Peyer's patch (tissue), 4 donors: ENCODE measurements at regions not wholly inside any gene's neighbourhood (a gene's known extent, or its start where the extent isn't known, plus 50 kb on each side); places are given as distances from the start of the nearest gene placed in this dataset.

ENCODE experiments used
- DNase-seq, 3 donors: peaks; one replicate each; pipeline ENCODE4 v3.0.0-alpha.2; 2017 to 2019
- H3K27ac ChIP-seq, 4 donors: fragments of 200-600 bp; sonication (generic); one replicate each; pipeline ENCODE4 v1.5.1; 2016 to 2019
- H3K27me3 ChIP-seq, 2 donors: fragments of 200-600 bp; sonication (generic); one replicate each; pipeline ENCODE4 v1.5.1; 2019
- H3K36me3 ChIP-seq, 3 donors: fragments of 200-600 bp; sonication (generic); one replicate each; pipeline ENCODE4 v1.5.1; 2016 to 2019
- H3K4me1 ChIP-seq, 4 donors: fragments of 200-600 bp; sonication (generic); one replicate each; pipeline ENCODE4 v1.5.1; 2016 to 2019
- H3K4me3 ChIP-seq, 4 donors: fragments of 200-600 bp; sonication (generic); 1 replicate in 3 of 4; 2 replicates in 1 of 4; pipeline ENCODE4 v1.5.1; 2016 to 2019; ENCODE audit warnings: mild to moderate bottlenecking in 1 of 4
- H3K9me3 ChIP-seq, 4 donors: fragments of 200-600 bp; sonication (generic); one replicate each; pipeline ENCODE4 v1.5.1; 2016 to 2019; ENCODE audit warnings: mild to moderate bottlenecking in 1 of 4
- POLR2A ChIP-seq, 2 donors: fragments of 450-650 bp; IDR thresholded peaks; one replicate each; pipeline ENCODE4 v1.5.1; 2017; ENCODE audit warnings: antibody characterized with exemption in 2 of 2, mild to moderate bottlenecking in 2 of 2, moderate library complexity in 2 of 2
- TF ChIP-seq, protein P1 (sequence below), 6 experiments: fragments of 450-650 bp in 4 of 6; fragments of 200-600 bp in 2 of 6; sonication (generic) in 1 of 6; IDR thresholded peaks; one replicate each; pipeline ENCODE4 v1.5.1; 2017 to 2019; ENCODE audit warnings: antibody characterized with exemption in 6 of 6, mild to moderate bottlenecking in 3 of 6, moderate library complexity in 1 of 6

- DNase-seq, result no peak
- Histone ChIP-seq H3K4me3 (no peak overlapping the region), H3K36me3 (no peaks in the 10 kb centered on the region), H3K9me3 (no peaks in the 10 kb centered on the region), H3K27me3 (no peaks in the 10 kb centered on the region), H3K4me1 (no peaks in the 10 kb centered on the region), H3K27ac (no peak overlapping the region)
- TF ChIP-seq, protein P1, sequence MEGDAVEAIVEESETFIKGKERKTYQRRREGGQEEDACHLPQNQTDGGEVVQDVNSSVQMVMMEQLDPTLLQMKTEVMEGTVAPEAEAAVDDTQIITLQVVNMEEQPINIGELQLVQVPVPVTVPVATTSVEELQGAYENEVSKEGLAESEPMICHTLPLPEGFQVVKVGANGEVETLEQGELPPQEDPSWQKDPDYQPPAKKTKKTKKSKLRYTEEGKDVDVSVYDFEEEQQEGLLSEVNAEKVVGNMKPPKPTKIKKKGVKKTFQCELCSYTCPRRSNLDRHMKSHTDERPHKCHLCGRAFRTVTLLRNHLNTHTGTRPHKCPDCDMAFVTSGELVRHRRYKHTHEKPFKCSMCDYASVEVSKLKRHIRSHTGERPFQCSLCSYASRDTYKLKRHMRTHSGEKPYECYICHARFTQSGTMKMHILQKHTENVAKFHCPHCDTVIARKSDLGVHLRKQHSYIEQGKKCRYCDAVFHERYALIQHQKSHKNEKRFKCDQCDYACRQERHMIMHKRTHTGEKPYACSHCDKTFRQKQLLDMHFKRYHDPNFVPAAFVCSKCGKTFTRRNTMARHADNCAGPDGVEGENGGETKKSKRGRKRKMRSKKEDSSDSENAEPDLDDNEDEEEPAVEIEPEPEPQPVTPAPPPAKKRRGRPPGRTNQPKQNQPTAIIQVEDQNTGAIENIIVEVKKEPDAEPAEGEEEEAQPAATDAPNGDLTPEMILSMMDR (IDR thresholded peaks at IDR 0.05), result no peak
- TF ChIP-seq POLR2A (IDR thresholded peaks at IDR 0.05), result no peak
Measured at GRCh38 chr4:173837517-173837916, 307.5 kb upstream of the HAND2 start.

GRCh38 chr4:173835903-173836302, 305.9 kb upstream of the HAND2 start:
- Histone ChIP-seq H3K9me3 (no peaks in the 10 kb centered on the region), H3K27me3 (no peaks in the 10 kb centered on the region), H3K36me3 (no peaks in the 10 kb centered on the region), H3K27ac (no peak overlapping the region), H3K4me1 (no peaks in the 10 kb centered on the region), H3K4me3 (no peak overlapping the region)
- DNase-seq, result no peak
- TF ChIP-seq, protein P1 (IDR thresholded peaks at IDR 0.05), result no peak
- no peak for TF ChIP-seq POLR2A (IDR thresholded peaks at IDR 0.05)

- no peaks in the 10 kb centered on the region for H3K36me3 ChIP-seq
- no peak overlapping the region for H3K27ac ChIP-seq
- H3K27me3 ChIP-seq, result no peaks in the 10 kb centered on the region
- TF ChIP-seq POLR2A (IDR thresholded peaks at IDR 0.05), result no peak
- TF ChIP-seq, protein P1 (IDR thresholded peaks at IDR 0.05), result no peak
- H3K4me3 ChIP-seq, result no peak overlapping the region
- H3K4me1 ChIP-seq, result no peaks in the 10 kb centered on the region
- no peak for DNase-seq
- H3K9me3 ChIP-seq, result no peaks in the 10 kb centered on the region
Measured at GRCh38 chr4:173834151-173834550, 304.1 kb upstream of the HAND2 start.

GRCh38 chr4:173829565-173829964, 299.5 kb upstream of the HAND2 start:
- no peak overlapping the region for H3K27ac ChIP-seq
- H3K36me3 ChIP-seq, result no peaks in the 10 kb centered on the region
- H3K4me3 ChIP-seq, result no peak overlapping the region
- TF ChIP-seq POLR2A (IDR thresholded peaks at IDR 0.05), result no peak
- TF ChIP-seq, protein P1 (IDR thresholded peaks at IDR 0.05), result no peak
- H3K9me3 ChIP-seq, result no peaks in the 10 kb centered on the region
- no peaks in the 10 kb centered on the region for H3K4me1 ChIP-seq
- H3K27me3 ChIP-seq, result no peaks in the 10 kb centered on the region
- DNase-seq, result no peak

DNA sequence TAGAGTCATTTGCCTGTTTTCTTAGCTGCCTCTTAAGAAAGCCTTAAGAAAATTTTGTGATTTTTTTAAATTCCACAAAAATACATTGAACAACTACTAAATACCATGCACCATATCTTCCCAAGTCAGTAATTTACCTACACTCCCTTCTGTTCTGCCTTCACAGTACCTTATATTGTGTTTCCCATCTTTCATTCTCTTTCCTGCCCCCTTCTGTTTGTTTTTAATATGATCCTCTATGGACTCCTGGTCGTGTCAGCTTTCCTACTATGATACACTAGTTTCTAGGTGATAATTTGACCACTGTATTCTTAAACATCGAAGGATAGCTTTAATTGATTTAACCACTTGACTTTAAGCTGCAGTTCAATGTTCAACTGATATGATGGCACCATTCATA, 297.7 kb upstream of the HAND2 start:
- no peak for DNase-seq
- H3K27me3 ChIP-seq, result no peaks in the 10 kb centered on the region
- TF ChIP-seq POLR2A (IDR thresholded peaks at IDR 0.05), result no peak
- TF ChIP-seq, protein P1 (IDR thresholded peaks at IDR 0.05), result no peak
- H3K4me3 ChIP-seq, result no peak overlapping the region
- no peaks in the 10 kb centered on the region for H3K36me3 ChIP-seq
- H3K9me3 ChIP-seq, result no peaks in the 10 kb centered on the region
- H3K4me1 ChIP-seq, result no peaks in the 10 kb centered on the region
- H3K27ac ChIP-seq, result no peak overlapping the region

DNA sequence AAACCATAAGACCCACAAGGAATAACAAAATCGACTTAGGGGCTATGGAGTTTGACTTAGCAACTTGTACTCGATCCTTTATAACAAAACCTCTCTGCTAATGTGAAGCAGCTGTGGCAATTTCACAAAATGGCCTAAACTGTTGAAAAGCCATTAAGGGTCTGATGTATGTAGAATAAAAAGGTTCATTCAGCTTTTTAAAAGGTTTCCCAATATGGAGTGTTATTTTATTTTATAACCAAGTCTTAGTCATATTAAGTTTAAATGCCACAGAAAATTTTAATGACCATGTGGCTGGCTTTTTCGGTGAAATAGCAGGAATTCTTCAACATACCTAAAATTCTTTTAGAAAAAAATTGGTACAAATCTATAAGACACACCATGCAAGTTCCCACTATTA, 291.8 kb upstream of the HAND2 start:
- H3K4me3 ChIP-seq, result no peak overlapping the region
- H3K27ac ChIP-seq, result no peak overlapping the region
- no peaks in the 10 kb centered on the region for H3K27me3 ChIP-seq
- DNase-seq, result no peak
- H3K9me3 ChIP-seq, result no peaks in the 10 kb centered on the region
- TF ChIP-seq POLR2A (IDR thresholded peaks at IDR 0.05), result no peak
- TF ChIP-seq, protein P1 (IDR thresholded peaks at IDR 0.05), result no peak
- no peaks in the 10 kb centered on the region for H3K36me3 ChIP-seq
- H3K4me1 ChIP-seq, result no peaks in the 10 kb centered on the region
